ENCODE measurements at regions not wholly inside any gene's neighbourhood (a gene's known extent, or its start where the extent isn't known, plus 50 kb on each side); places are given as distances from the start of the nearest gene placed in this dataset. TPM values are rescaled to one million over a fixed set of nuclear protein-coding genes. Genes with fewer than 3 reads are reported as not detected.
"Not testable (repeated sequence)": the region's sequence is repeated elsewhere in the genome, so short reads cannot be mapped to it uniquely, and the experiment has no call there.

- H2AK9ac ChIP-seq (replicated peaks; ENCODE audit: low read depth, low read length, poor library complexity); H2BK5ac ChIP-seq (ENCODE audit: low read depth, low read length, poor library complexity, severe bottlenecking); in situ Hi-C loops (cut with MboI; ENCODE audit: low sequenced_read_pairs); POLR2A ChIA-PET (ENCODE audit: unreplicated experiment); H3K9me1 ChIP-seq (ENCODE audit: insufficient read depth, low read length); H2AK5ac ChIP-seq (ENCODE audit: low read depth, low read length); intact Hi-C loops (cut with micrococcal nuclease); H3K4ac ChIP-seq (ENCODE audit: low read depth, low read length); H3K14ac ChIP-seq (replicated peaks; ENCODE audit: low read depth, low read length); dilution Hi-C loops (cut with HindIII; ENCODE audit: low sequenced_read_pairs, unreplicated experiment); H4K91ac ChIP-seq (ENCODE audit: insufficient read depth, low read depth, low read length); H2BK15ac ChIP-seq (ENCODE audit: low read depth, low read length); H3K23ac ChIP-seq (ENCODE audit: low read depth, low read length); H3K56ac ChIP-seq (ENCODE audit: extremely low read depth, insufficient read depth, low read length); H3K4me2 ChIP-seq (ENCODE audit: low read depth, low read length); H2BK20ac ChIP-seq (ENCODE audit: low read depth, low read length); H3K36me3 ChIP-seq (ENCODE audit: control insufficient read depth, insufficient read depth, low read length); H2AFZ ChIP-seq (replicated peaks; ENCODE audit: low read length, poor library complexity); BruUV-seq (replicated peaks); H3K4me1 ChIP-seq (ENCODE audit: control insufficient read depth, insufficient read depth, low read length); H3K18ac ChIP-seq (ENCODE audit: low read depth, low read length); H3K27ac ChIP-seq (ENCODE audit: insufficient read depth, low read length); ATAC-seq (ENCODE audit: low read depth); H3K4me3 ChIP-seq (ENCODE audit: insufficient read depth, low read depth, low read length); DNase-seq; H3K9ac ChIP-seq (ENCODE audit: low read depth, low read length); H4K8ac ChIP-seq (ENCODE audit: low read depth in 2 of 2, low read length in 2 of 2); H4K5ac ChIP-seq (ENCODE audit: low read depth, low read length); H2BK120ac ChIP-seq (ENCODE audit: low read depth, low read length); CTCF ChIA-PET; H3K79me1 ChIP-seq (ENCODE audit: low read depth in 1 of 2, low read length in 2 of 2); H3K9me3 ChIP-seq (ENCODE audit: control insufficient read depth, insufficient read depth, low read length); H4K20me1 ChIP-seq (ENCODE audit: insufficient read depth, low read length); H3K27me3 ChIP-seq (ENCODE audit: control insufficient read depth, insufficient read depth, low read length): not testable (repeated sequence)
- WGBS, 2 experiments (ENCODE audit: extremely low coverage in 2 of 2, insufficient read length in 1 of 2) = no CpG with 5 or more reads among the region's 1 CpG
Measured at GRCh38 chr7:76676890-76677289, 49.8 kb upstream of the POMZP3 start.

Small RNA genes lying in the stretch of these regions (microRNA-seq; reads per million reads assigned to microRNA genes)
- not detected for gene AC114737.2 (ENCODE audit: insufficient read depth, insufficient read length)

Small RNA genes lying in the stretch of these regions (small RNA-seq; reads per million reads assigned to genes)
- 0 reads per million in 5 experiments for gene AC114737.2

Measured in IMR-90 (cell line).